GM12878 (cell line): ENCODE measurements at regions not wholly inside any gene's neighbourhood (a gene's known extent, or its start where the extent isn't known, plus 50 kb on each side); places are given as distances from the start of the nearest gene placed in this dataset.

Experiments used
- ATAC-seq: fragments of 200-7000 bp; cut with Tn5 transposase; 3 replicates; pipeline ENCODE4 v1.9.1; 2020; ENCODE audit warnings: mild to moderate bottlenecking, moderate library complexity
- BruUV-seq: library from RNA; stranded (reverse); fragments of 400-500 nt; replicated peaks from 2 replicates; lab custom pipeline; 2021; lab: Mats Ljungman, UMichigan
- CTCF ChIA-PET: fragments of 300-600 bp; sonication (Branson Sonifier 250); formaldehyde crosslinking; extraction: SDS; loops from one replicate; lab custom pipeline; 2021; ENCODE audit warnings: inconsistent platforms; lab: Yijun Ruan, JAX
- POLR2A ChIA-PET: fragments of 350-600 bp; formaldehyde crosslinking; extraction: SDS; loops from one replicate; lab custom pipeline; 2021; ENCODE audit warnings: inconsistent platforms; lab: Charles Lee
- RAD21 ChIA-PET: fragments of 300-600 bp; sonication (Branson Sonifier 250); formaldehyde crosslinking; loops from one replicate; lab custom pipeline; 2023; ENCODE audit warnings: antibody characterized with exemption; ENCODE audit not compliant: unreplicated experiment; lab: Charles Lee
- SMC1A ChIA-PET: fragments of 300-600 bp; sonication (Branson Sonifier 250); formaldehyde crosslinking; loops from one replicate; lab custom pipeline; 2023; ENCODE audit not compliant: unreplicated experiment, uncharacterized antibody; lab: Charles Lee
- DNase-seq: peaks from one replicate; pipeline ENCODE4 v3.0.0-alpha.2; 2011; ENCODE audit warnings: low read depth, low spot score
- FAIRE-seq: peaks from 3 replicates; lab custom pipeline; 2011; peaks lifted over from hg19 to GRCh38; lab: Jason Lieb, UNC
- H2AFZ ChIP-seq: 2 replicates; pipeline ENCODE4 v1.6.0; 2011; ENCODE audit warnings: low read depth, low read length, control low read depth; ENCODE audit not compliant: control insufficient read depth
- H3K27ac ChIP-seq: 2 replicates; pipeline ENCODE4 v1.5.1; 2011; ENCODE audit warnings: control low read depth; ENCODE audit not compliant: control insufficient read depth, insufficient read depth
- H3K27me3 ChIP-seq, 2 experiments: replicated peaks in 1 of 2; 2 replicates each; pipeline versions ENCODE4 v1.6.0 to v1.6.1; 2011; ENCODE audit warnings: low read length in 1 of 2; ENCODE audit not compliant: control insufficient read depth in 2 of 2, insufficient read depth in 2 of 2
- H3K36me3 ChIP-seq, 2 experiments: 2 replicates each; pipeline ENCODE4 v1.5.1; 2011; ENCODE audit warnings: low read length in 1 of 2; ENCODE audit not compliant: control insufficient read depth in 2 of 2, insufficient read depth in 2 of 2
- H3K4me1 ChIP-seq: 2 replicates; pipeline ENCODE4 v1.6.1; 2011; ENCODE audit warnings: mild to moderate bottlenecking, low read length, moderate library complexity, mixed read lengths; ENCODE audit not compliant: control insufficient read depth, insufficient read depth
- H3K4me2 ChIP-seq: 2 replicates; pipeline ENCODE4 v1.6.0; 2011; ENCODE audit warnings: control low read depth; ENCODE audit not compliant: control insufficient read depth, insufficient read depth
- H3K4me3 ChIP-seq: fragments of 200-600 bp; sonication (generic); 2 replicates; pipeline ENCODE4 v1.5.1; 2016
- H3K79me2 ChIP-seq: 2 replicates; pipeline ENCODE4 v1.6.0; 2011; ENCODE audit warnings: low read length; ENCODE audit not compliant: control insufficient read depth, insufficient read depth
- H3K9ac ChIP-seq: 2 replicates; pipeline ENCODE4 v1.8.0; 2011; ENCODE audit warnings: low read length, control low read depth, mixed read lengths; ENCODE audit not compliant: control insufficient read depth, insufficient read depth
- H3K9me3 ChIP-seq: replicated peaks from 3 replicates; pipeline ENCODE4 v1.5.1; 2011; ENCODE audit warnings: mild to moderate bottlenecking, low read length; ENCODE audit not compliant: control insufficient read depth, insufficient read depth
- H4K20me1 ChIP-seq: 2 replicates; pipeline ENCODE4 v1.6.0; 2011; ENCODE audit not compliant: control insufficient read depth, insufficient read depth
- ASH2L ChIP-seq: fragments of 300-600, 200-600 bp; sonication (generic); IDR thresholded peaks from 2 replicates; pipeline ENCODE4 v1.6.1; 2017; ENCODE audit warnings: low read depth, mild to moderate bottlenecking, borderline replicate concordance
- ATF7 ChIP-seq: fragments of 450-650 bp; IDR thresholded peaks from 2 replicates; pipeline ENCODE4 v1.6.1; 2016; ENCODE audit warnings: low read depth, mild to moderate bottlenecking
- BMI1 ChIP-seq: fragments of 450-650 bp; IDR thresholded peaks from 2 replicates; pipeline ENCODE4 v1.6.1; 2016; ENCODE audit warnings: mild to moderate bottlenecking, moderate library complexity, borderline replicate concordance
- CREB1 ChIP-seq: IDR thresholded peaks from 2 replicates; pipeline ENCODE4 v1.6.1; 2012; ENCODE audit warnings: low read depth, mild to moderate bottlenecking, inconsistent platforms
- EGR1 ChIP-seq, 2 experiments: IDR thresholded peaks; 1 replicate in 1 of 2; 2 replicates in 1 of 2; pipeline ENCODE4 v1.6.1; 2011 to 2012; ENCODE audit warnings: low read depth in 2 of 2, low read length in 2 of 2, borderline replicate concordance in 1 of 2, mild to moderate bottlenecking in 1 of 2, moderate library complexity in 1 of 2
- IKZF2 ChIP-seq, 2 experiments: fragments of 450-650 bp; IDR thresholded peaks; 2 replicates each; pipeline ENCODE4 v1.6.1; 2017; ENCODE audit warnings: mild to moderate bottlenecking in 2 of 2, moderate library complexity in 2 of 2
- IRF5 ChIP-seq: fragments of 450-650 bp; IDR thresholded peaks from 2 replicates; pipeline ENCODE4 v1.6.1; 2017; ENCODE audit warnings: borderline replicate concordance
- MEF2A ChIP-seq: IDR thresholded peaks from 2 replicates; pipeline ENCODE4 v1.6.1; 2011; ENCODE audit warnings: low read depth, mild to moderate bottlenecking, low read length, moderate library complexity; ENCODE audit not compliant: insufficient read depth
- MTA3 ChIP-seq: IDR thresholded peaks from 2 replicates; pipeline ENCODE4 v1.6.1; 2012; ENCODE audit warnings: low read length, inconsistent platforms, borderline replicate concordance
- MXI1 ChIP-seq: fragments of 150-350 bp; IDR thresholded peaks from 2 replicates; pipeline ENCODE4 v1.6.1; 2011; ENCODE audit warnings: low read depth, mild to moderate bottlenecking, inconsistent platforms, low read length, improper control_type of control experiment
- RAD51 ChIP-seq: fragments of 450-650 bp; IDR thresholded peaks from 2 replicates; pipeline ENCODE4 v1.6.1; 2016; ENCODE audit warnings: moderate library complexity, mild to moderate bottlenecking, inconsistent platforms
- SIX5 ChIP-seq: IDR thresholded peaks from 2 replicates; pipeline ENCODE4 v1.6.1; 2011; ENCODE audit warnings: mild to moderate bottlenecking, low read depth, low read length, moderate library complexity; ENCODE audit not compliant: severe bottlenecking
- SMAD1 ChIP-seq: fragments of 450-650 bp; IDR thresholded peaks from 2 replicates; pipeline ENCODE4 v1.6.1; 2018; ENCODE audit warnings: mild to moderate bottlenecking, low read depth; ENCODE audit not compliant: partially characterized antibody
- SP1 ChIP-seq: IDR thresholded peaks from one replicate; pipeline ENCODE4 v1.6.1; 2011; ENCODE audit warnings: low read depth, low read length
- TAF1 ChIP-seq: IDR thresholded peaks from 2 replicates; pipeline ENCODE4 v1.6.1; 2011; ENCODE audit warnings: mild to moderate bottlenecking, low read depth, low read length, borderline replicate concordance
- USF1 ChIP-seq: IDR thresholded peaks from 2 replicates; pipeline ENCODE4 v1.6.1; 2011; ENCODE audit warnings: borderline replicate concordance, low read depth, mild to moderate bottlenecking, moderate library complexity, mixed read lengths, low read length; ENCODE audit not compliant: insufficient read depth; ENCODE audit errors: extremely low read length
- ZBTB33 ChIP-seq: fragments of 450-650 bp; IDR thresholded peaks from 2 replicates; pipeline ENCODE4 v1.6.1; 2017; ENCODE audit warnings: mild to moderate bottlenecking
- ZNF622 ChIP-seq: fragments of 450-650 bp; IDR thresholded peaks from 2 replicates; pipeline ENCODE4 v1.6.1; 2017; ENCODE audit warnings: mild to moderate bottlenecking, inconsistent platforms
- ZSCAN29 ChIP-seq: fragments of 450-650 bp; IDR thresholded peaks from 2 replicates; pipeline ENCODE4 v1.6.1; 2017; ENCODE audit warnings: mild to moderate bottlenecking, moderate library complexity
- in situ Hi-C: fragments of 300-500 bp; cut with MboI; formaldehyde crosslinking; loops from 9 replicates; pipeline ENCODE4 v1.14.3; 2018; ENCODE audit warnings: mixed read lengths
- intact Hi-C: fragments of 100-400 bp; cut with micrococcal nuclease; formaldehyde crosslinking; loops from one replicate; pipeline ENCODE4 v1.14.2; 2022; ENCODE audit not compliant: unreplicated experiment

- Histone ChIP-seq H3K9ac (no peak overlapping the region), H3K79me2 (no peaks in the 10 kb centered on the region), H3K4me3 (no peak overlapping the region), H4K20me1 (no peaks in the 10 kb centered on the region), H3K9me3 (no peaks in the 10 kb centered on the region), H3K4me2 (no peak overlapping the region), H3K4me1 (no peaks in the 10 kb centered on the region), H3K27me3 (no peaks in the 10 kb centered on the region; a peak in 1 of 4 replicates), H2AFZ (no peak overlapping the region), H3K27ac (no peak overlapping the region), H3K36me3 (no peaks in the 10 kb centered on the region)
- ChIA-PET SMC1A (no interaction called here), POLR2A (no interaction called here), CTCF (no interaction called here), RAD21 (no interaction called here)
- intact Hi-C loops (no loop called here), in situ Hi-C loops (no loop called here)
- FAIRE-seq: no peak
- no TSS peak for BruUV-seq
- no peak for DNase-seq
- ATAC-seq: no peak
- TF ChIP-seq MEF2A (no peak), ASH2L (no peak), EGR1 (IDR thresholded peaks at IDR 0.05; ENCODE audit: borderline replicate concordance in 1 of 2, low read depth in 2 of 2, low read length in 2 of 2) (no peak), ATF7 (no peak), USF1 (no peak), ZBTB33 (no peak), SP1 (no peak), MTA3 (no peak), RAD51 (no peak), IKZF2 (IDR thresholded peaks at IDR 0.05) (no peak), SMAD1 (no peak), ZSCAN29 (no peak), IRF5 (no peak), TAF1 (no peak), CREB1 (no peak), BMI1 (no peak), MXI1 (no peak), SIX5 (no peak), ZNF622 (no peak)
Observed at GRCh38 chr4:11608992-11609391, 180.3 kb upstream of the HS3ST1 start.
